GM21576 (cell line): ENCODE measurements at regions not wholly inside any gene's neighbourhood (a gene's known extent, or its start where the extent isn't known, plus 50 kb on each side); places are given as distances from the start of the nearest gene placed in this dataset.
"Not testable (repeated sequence)": the region's sequence is repeated elsewhere in the genome, so short reads cannot be mapped to it uniquely, and the experiment has no call there.

Source experiments
- ATAC-seq: cut with Tn5 transposase; IDR thresholded peaks from one replicate; pipeline ENCODE4 v1.9.1; 2021; ENCODE audit warnings: mild to moderate bottlenecking, moderate library complexity; ENCODE audit not compliant: unreplicated experiment

DNA sequence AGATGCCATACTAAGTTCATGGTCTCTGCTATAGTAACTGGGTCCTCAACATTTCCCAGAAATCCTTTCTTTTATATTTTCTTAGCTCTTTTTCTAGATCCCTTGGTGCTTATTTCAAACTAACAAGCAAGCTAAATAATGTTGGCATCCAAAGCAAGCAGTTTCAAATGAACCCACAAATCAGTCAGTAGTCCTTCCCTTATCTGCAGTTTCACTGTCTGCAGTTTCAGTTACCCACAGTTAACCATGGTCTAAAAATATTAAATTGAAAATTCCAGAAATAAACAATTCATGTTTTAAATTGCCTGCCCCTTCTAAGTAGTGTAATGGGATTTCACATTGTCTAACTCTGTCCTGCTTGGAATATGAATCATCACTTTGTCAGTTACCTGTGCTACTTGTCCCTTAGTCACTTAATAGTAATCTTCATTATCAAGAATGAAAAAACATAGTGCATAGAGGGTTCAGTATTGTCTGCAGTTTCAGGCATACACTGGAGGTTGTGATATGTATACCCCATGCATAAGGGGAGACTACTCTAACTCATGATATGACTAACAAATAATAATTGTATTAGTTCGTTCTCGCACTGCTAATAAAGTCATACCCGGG, 633.7 kb downstream of the MECOM start:
- ATAC-seq, result no peak

DNA sequence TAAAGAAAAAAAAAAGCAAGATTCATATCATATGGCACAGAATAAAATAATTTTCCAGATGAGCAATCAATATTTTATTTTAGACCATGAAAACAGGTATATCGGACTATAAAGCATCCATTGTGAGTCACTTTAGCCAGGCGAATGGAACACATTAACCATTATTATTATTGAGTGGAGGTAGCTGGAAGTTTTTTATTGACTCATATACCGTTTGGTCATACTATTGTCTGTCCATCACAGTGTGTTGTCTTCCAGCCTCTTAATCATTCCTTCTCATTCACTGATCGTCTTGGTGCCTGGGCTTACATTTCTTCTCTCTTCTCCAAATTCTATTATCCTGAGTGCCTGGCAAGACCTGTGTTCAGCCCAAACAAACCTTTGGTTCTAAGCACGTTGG, 634.8 kb downstream of the MECOM start:
- ATAC-seq, result no peak

DNA sequence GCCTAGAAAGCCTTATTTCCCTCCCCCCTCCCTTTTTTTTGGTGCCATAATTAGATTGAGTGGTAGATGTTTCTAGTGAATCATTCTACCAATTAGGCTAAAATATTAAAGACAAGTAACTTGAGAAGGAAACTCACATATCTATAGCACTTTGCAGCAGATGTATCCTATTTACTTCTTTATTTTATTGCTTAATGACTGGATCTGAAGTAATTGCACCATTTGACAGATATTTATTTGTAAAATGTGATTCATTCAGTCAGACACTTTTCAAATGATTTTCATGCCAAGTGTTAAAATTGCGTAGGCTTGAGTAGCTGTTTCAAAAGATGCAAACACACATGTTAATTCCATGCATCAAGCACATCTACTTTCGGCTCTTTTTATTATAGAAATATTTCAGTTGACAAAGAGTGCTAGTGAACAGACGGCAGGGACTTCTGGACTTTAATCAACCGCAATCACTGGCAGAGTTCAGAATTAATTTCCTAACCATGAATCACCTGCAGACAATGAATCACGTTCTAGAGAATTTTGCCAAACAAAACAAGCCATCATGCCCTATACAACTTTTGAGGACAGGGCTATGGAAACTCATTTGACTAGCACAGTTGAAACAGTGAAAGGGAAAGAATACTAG, 636.8 kb downstream of the MECOM start:
- ATAC-seq, result no peak

DNA sequence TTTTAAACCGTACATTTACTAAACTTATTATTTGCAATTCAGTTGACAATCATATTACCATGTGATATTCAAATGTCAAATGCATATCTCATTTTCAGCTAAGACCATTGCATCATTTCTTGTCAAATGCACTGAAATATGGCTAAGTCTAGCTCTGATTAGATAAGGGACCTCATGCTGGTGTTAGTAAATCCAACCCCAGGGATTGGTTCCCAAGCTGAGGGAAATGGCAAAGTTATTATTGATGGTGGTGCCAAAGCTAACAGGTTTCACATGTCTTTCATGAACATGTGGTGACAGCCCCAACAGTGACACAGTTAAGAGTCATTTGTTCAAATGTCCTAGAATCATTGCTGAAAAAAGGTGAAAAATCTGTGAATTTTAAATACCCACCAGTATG, 641.1 kb downstream of the MECOM start:
- no peak for ATAC-seq

DNA sequence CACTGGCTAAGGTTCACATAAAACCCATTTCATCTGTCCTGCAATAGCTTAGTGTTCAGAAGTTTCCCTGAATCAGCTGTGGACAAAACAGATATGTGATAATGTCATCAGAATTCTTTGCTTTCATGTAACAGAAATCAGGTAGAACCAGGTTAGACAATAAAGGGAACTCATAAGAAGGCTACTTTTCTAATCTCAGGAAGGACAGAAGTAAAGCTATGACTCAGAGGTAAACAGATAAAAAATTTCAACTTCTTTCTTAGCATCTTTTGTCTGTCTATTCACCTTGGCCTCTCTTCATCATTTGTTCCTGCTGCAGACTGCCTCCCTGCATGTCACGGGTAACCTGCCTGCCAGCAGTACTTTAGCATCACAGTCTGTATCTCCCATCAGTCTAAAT, 643.1 kb downstream of the MECOM start:
- ATAC-seq, result no peak

DNA sequence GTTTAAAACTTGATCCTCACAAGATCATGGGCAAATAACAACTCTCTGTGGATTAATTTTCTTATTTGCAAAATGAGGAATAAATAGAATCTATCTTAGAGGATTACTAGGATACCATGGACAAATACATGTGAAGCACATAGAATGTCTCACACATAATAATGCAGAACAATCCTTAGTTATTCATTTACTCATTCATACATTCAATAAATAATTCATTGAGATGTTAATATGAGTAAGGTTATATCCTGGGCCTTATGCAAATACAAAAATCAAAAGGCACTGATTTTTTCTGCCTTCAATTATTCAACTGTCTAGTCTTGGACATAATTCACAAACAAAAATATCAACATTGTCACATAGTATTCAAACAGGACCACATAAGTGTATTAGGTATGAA, 654.1 kb downstream of the MECOM start:
- no peak for ATAC-seq

DNA sequence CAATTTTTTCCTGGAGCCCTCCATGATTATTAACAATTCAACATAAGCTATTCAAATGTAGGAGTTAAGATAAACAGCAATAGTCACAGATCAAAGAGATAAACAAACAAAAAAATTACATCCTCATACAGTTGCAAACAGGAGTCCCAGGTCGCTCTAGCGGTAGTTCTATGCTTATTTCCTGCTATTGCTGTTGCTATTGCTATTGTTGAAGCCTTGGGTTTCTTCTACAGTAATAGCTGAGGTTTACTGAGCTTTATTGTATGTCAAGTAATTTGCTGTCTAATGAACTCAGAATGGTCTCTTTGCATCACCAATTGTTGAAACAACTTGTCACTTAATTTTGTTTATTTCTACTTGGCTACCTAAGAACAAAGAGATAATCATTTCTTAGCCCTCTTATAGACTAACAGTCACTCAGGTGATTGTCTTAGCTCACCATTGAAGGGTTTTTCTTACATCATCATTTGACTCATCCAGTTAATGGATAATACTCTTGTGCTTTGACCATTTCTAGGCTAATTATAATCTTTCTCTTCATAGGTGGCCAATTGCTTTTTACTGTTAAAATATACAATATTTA, 654.6 kb downstream of the MECOM start:
- ATAC-seq, result no peak

DNA sequence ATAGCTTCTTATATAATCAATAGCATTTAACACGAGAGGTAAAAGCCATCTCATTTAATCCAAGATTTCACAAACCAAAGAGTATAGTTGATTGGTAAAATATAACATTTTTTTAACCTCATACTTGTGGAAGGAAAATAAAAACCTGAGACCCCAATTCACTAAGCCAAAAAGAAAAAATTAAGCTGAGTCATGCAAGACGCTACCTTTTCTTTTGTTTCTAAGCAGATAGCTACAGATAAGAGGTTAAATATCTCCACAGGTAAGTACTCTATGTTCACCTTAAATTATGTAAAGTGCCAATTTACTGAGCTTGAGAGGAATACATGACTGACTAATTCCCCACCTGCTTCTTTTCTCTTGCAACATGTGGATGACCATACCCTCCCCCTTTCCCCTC, 656.4 kb downstream of the MECOM start:
- ATAC-seq, result no peak

DNA sequence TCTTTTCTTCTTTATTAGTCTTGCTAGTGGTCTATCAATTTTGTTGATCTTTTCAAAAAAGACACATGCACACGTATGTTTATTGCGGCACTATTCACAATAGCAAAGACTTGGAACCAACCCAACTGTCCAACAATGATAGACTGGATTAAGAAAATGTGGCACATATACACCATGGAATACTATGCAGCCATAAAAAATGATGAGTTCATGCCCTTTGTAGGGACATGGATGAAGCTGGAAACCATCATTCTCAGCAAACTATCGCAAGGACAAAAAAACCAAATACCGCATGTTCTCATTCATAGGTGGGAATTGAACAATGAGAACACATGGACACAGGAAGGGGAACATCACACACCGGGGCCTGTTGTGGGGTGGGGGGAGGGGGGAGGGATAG, 657.1 kb downstream of the MECOM start:
- not testable (repeated sequence) for ATAC-seq

DNA sequence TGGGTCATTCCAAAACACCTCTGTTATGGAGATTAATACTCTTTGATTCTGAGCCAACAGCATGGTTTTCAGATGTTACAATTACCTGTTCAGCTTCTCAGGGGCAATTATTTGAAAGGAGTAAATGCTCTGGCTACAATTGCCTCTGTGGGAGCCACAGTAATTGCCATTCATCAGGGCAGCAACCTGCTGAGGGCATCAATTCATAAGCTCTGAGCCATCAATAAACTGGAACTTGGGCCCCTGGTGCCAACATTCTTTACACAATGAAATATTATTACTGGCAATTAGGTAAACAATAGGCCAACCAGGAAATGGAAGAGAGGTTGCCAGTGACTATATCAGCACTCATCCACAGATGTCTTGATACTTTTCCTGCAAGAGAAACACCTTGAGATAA, 660.8 kb downstream of the MECOM start:
- no peak for ATAC-seq

DNA sequence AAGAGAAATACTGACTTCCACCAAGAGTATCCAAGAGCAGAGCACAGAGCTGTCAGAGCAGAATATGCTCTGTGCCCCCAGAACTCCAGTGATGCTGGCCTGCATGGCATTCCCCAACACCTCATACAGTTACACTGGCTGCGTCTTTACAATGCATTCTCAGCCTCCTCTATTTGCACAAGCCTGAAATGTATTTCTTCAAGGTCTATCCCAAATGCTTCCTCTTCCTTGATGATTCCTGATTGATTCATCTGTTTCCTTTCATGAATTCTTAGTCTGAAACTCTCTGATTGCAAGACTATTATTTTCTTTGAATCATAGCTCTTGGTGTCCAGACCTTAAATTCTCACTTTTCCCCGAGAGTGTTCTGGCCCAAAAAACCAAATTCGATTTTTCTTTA, 664.7 kb downstream of the MECOM start:
- no peak for ATAC-seq

DNA sequence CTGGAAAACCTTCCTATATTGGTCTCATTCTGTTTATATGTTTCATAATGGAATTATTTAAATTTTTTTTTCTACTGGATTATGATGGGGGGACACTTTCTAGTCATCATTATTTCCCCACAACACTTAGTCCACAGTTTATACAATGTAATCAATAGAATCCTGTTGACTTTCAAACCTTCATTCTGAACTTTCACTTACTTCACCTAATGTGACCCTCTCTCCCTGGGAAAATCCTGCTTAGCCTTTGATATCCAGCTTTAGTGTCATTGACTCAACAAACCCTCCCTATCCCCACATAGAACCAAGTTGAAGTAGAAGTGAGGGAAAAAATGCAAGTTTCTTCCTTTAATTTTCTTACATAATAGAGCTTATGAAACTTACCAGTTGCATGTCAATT, 666.0 kb downstream of the MECOM start:
- ATAC-seq, result no peak

DNA sequence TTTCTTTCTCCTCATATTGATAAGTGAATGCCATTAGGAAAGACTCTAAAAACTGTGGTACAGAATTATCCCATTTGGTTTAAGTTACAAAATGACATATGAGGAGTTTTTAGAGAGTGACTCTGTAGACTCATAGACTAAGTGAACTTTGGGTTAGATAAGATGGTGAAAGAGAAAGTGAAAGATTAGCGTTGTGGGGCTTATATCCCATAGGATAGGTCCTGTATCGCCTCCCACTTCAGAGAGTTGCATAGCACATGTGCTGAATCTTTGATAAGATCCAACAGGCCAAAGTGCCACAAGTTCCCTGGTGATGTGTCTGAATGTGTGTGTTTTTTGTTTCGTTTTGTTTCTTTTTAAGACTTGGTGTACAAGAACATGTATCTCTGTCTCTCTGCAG, 666.9 kb downstream of the MECOM start:
- no peak for ATAC-seq

DNA sequence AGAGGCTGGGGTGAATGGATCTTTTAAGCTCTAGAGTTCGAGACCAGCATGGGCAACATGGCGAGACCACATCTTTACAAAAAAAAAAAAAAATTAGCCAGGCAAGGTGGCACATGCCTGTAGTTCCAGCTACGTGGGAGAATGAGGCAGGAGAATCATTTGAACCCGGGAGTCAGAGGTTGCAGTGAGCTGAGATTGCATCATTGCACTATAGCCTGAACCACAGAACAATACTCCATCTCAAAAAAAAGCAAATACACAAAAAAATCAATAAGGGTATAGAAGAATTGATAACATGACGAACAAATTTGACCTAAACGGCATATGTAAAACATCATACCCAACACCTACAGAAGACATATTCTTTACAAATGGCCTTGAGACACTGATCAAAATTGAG, 668.4 kb downstream of the MECOM start:
- ATAC-seq, result no peak

DNA sequence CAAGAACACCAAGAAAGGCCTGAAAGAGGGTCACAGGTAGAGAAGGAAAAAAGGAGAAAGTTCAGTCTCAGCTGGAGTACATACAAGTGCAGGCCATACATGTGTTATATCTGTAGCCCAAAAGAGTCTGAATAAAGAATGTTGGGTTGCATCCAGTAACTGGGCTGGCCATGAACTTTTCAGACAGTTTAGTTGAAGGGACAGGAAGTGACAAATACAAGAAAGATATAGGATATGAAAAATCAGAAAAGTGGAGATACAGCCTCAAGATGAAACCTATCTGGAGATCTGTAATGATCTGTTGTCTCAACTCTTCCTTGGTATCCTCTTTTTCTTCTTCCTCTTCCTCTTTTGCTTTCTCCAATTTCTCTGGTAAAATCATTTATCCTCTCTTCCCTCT, 671.7 kb downstream of the MECOM start:
- no peak for ATAC-seq

DNA sequence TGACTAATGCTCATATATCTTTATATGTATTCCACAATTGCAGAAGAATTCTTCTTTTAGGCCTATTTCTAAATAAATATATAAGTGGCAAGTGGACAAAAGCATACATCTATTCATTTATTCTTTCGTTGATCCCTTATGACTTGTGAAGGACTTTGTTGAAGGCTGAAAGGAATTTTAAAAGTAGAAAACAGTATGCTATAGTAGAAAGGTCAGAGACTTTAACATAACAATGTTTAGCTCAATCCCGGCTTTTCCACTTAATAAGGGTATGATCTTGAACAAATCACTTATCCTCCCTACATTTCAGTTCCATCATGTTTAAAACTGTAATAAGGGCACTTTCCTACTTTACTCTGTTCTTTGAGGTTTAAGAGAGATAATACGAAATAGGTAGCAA, 672.9 kb downstream of the MECOM start:
- ATAC-seq, result no peak

DNA sequence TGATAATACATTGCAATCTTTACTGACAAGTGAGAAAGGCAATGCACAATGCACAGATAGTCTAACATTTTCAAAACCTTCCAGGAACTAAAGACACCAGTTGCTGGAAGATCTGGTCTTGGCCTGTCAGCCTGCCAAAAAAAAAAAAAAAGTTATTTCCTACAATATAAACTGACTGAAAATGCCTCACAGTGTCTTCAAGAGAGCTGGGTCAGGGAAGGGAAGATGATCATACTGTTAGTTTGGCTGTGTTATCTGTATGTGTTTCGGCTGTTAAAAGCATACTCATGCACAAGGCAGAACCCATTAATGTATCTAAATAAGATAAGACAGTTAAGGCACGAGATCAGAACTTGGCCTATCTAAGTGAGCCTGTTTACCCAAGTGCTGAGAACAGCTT, 673.4 kb downstream of the MECOM start:
- no peak for ATAC-seq

DNA sequence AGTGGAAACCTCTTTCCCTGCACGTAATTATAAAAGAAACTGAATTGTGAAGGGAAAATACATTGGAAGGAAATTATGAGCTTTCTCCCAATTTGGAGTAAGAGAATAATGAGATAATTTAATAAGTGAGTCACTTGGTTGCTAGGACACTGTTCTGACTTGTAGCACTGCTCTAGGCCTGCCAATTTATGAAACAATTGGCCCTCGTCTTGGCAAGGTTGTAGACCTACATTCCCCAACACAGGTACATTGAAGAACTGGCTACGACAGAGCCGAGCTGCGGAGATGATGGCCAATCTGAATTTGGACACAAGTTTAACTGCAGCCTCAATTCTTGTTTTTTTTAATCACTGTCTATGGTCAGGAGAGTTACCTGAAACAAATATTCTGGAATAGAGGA, 674.1 kb downstream of the MECOM start:
- ATAC-seq, result no peak

DNA sequence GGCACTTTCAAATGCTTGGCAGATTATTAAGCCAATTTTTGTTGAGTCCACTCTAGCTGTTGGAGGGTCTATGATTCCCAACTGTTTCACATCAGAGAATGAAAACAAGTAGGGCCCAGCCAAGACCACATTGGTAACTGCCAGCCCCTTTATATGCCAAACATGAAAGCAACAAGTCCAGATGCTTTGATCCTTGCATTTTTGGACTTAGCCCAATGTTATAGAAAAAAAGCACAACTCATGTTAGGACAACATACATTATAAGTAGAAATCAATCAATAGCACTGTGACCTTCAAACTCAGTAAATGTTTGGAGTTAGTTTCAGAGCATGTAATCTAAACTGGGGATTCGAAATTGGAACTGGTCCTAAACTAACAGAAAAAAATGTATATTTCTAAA, 674.7 kb downstream of the MECOM start:
- ATAC-seq, result no peak

DNA sequence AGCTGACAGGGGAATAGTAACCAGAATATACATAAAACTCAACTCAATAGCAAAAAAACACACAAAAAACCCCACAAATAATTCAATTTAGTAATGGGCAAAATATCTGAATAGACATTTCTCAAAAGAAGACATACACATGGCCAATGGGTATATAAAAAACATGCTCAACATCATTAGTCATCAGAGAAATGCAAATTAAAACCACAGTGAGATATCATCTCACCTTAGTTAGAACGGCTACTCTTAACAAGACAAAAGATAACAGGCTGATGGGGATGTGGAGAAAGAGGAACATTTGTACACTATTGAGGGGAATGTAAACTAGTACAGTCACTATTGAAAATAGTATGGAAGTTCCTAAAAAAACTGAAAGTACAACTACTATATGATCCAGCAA, 678.6 kb downstream of the MECOM start:
- ATAC-seq, result no peak

DNA sequence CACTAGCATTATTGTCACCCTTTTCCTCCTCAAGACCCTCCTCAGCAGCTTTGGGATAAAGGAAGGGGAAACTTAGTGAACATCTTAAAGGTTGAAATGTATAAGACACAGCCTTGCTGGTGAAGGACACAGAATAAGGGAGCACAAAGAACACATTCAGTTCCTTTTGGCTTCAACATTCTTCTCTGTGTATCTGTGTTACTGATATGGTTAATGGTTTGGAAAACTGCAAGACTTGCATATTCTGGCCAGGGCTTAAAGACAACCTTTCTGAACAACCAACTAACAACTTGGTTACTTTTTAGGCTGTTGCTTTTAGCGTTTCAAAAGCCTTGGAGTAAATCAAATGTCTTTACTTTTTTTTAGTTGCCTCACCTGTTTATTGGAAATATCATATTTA, 680.5 kb downstream of the MECOM start:
- ATAC-seq, result no peak

DNA sequence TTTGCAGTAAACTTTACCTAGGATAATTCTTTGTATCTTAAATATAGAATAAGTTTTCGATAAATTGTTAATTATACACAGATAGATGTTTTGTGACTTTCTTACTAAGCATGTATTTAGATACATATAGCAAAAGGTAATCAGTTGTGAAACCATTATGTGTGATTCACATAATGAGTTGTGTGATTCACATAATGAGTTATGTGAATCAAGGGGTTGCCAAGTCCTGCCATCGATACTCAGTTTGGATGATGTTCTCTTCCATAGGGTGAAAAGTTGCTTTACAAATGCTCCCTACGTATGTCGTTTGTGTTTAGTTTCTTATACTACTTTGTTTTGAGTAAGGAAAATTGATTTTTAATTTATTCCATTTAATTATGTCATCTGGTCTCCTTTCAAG, 682.1 kb downstream of the MECOM start:
- ATAC-seq, result no peak
